Esophagus squamous epithelium (tissue), 4 donors: ENCODE measurements at regions not wholly inside any gene's neighbourhood (a gene's known extent, or its start where the extent isn't known, plus 50 kb on each side); places are given as distances from the start of the nearest gene placed in this dataset.

Experiments
- POLR2A ChIP-seq, 4 donors: fragments of 450-650 bp; IDR thresholded peaks; one replicate each; pipeline ENCODE4 v1.6.1; 2017; ENCODE audit warnings: antibody characterized with exemption in 4 of 4, mild to moderate bottlenecking in 4 of 4, moderate library complexity in 3 of 4
- TF ChIP-seq, protein P1 (sequence below), 6 experiments: fragments of 450-650 bp in 4 of 6; fragments of 200-600 bp in 2 of 6; sonication (generic) in 2 of 6; IDR thresholded peaks; one replicate each; pipeline ENCODE4 v1.5.1; 2016 to 2019; ENCODE audit warnings: antibody characterized with exemption in 6 of 6, mild to moderate bottlenecking in 4 of 6, moderate library complexity in 4 of 6

- TF ChIP-seq, protein P1, sequence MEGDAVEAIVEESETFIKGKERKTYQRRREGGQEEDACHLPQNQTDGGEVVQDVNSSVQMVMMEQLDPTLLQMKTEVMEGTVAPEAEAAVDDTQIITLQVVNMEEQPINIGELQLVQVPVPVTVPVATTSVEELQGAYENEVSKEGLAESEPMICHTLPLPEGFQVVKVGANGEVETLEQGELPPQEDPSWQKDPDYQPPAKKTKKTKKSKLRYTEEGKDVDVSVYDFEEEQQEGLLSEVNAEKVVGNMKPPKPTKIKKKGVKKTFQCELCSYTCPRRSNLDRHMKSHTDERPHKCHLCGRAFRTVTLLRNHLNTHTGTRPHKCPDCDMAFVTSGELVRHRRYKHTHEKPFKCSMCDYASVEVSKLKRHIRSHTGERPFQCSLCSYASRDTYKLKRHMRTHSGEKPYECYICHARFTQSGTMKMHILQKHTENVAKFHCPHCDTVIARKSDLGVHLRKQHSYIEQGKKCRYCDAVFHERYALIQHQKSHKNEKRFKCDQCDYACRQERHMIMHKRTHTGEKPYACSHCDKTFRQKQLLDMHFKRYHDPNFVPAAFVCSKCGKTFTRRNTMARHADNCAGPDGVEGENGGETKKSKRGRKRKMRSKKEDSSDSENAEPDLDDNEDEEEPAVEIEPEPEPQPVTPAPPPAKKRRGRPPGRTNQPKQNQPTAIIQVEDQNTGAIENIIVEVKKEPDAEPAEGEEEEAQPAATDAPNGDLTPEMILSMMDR (IDR thresholded peaks at IDR 0.05) = no peak
- no peak for TF ChIP-seq POLR2A (IDR thresholded peaks at IDR 0.05)
These were observed 214.7 kb downstream of the FBXO15 start for GRCh38 chr18:73932976-73933375.
